Endodermal cell (in vitro differentiated cells): ENCODE measurements at regions not wholly inside any gene's neighbourhood (a gene's known extent, or its start where the extent isn't known, plus 50 kb on each side); places are given as distances from the start of the nearest gene placed in this dataset.

Experiments
- DNase-seq: peaks from one replicate; pipeline ENCODE4 v3.0.0-alpha.2; 2017
- H3K27ac ChIP-seq: 2 replicates; pipeline ENCODE4 v1.5.1; 2013; ENCODE audit warnings: mild to moderate bottlenecking, low read depth, low read length, moderate library complexity
- H3K27me3 ChIP-seq: 2 replicates; pipeline ENCODE4 v1.6.1; 2013; ENCODE audit warnings: mild to moderate bottlenecking, low read length, moderate library complexity; ENCODE audit not compliant: insufficient read depth, control insufficient read depth, poor library complexity, severe bottlenecking
- H3K36me3 ChIP-seq: 2 replicates; pipeline ENCODE4 v1.7.0; 2013; ENCODE audit warnings: mild to moderate bottlenecking, low read length, moderate library complexity; ENCODE audit not compliant: control insufficient read depth, insufficient read depth
- H3K4me1 ChIP-seq: one replicate; pipeline ENCODE4 v1.7.0; 2013; ENCODE audit warnings: low read length; ENCODE audit not compliant: control insufficient read depth, insufficient read depth
- H3K4me3 ChIP-seq: 2 replicates; pipeline ENCODE4 v1.5.1; 2013; ENCODE audit warnings: mild to moderate bottlenecking, low read length, moderate library complexity
- H3K9ac ChIP-seq: 2 replicates; pipeline ENCODE4 v1.6.1; 2013; ENCODE audit warnings: mild to moderate bottlenecking, low read length, moderate library complexity; ENCODE audit not compliant: poor library complexity, severe bottlenecking; ENCODE audit errors: extremely low read depth
- H3K9me3 ChIP-seq: 2 replicates; pipeline ENCODE4 v1.6.1; 2013; ENCODE audit warnings: mild to moderate bottlenecking, low read length, moderate library complexity; ENCODE audit not compliant: control insufficient read depth
- H3K27ac Mint-ChIP-seq: 2 replicates; pipeline ENCODE4 v1.8.0; 2020; ENCODE audit warnings: mixed read lengths
- H3K27me3 Mint-ChIP-seq: 2 replicates; pipeline ENCODE4 v1.8.0; 2021; ENCODE audit warnings: mild to moderate bottlenecking, mixed read lengths; ENCODE audit not compliant: insufficient read depth
- H3K36me3 Mint-ChIP-seq: 2 replicates; pipeline ENCODE4 v1.8.0; 2020; ENCODE audit warnings: low read depth, mixed read lengths
- H3K4me1 Mint-ChIP-seq: 2 replicates; pipeline ENCODE4 v1.8.0; 2020; ENCODE audit warnings: mixed read lengths
- H3K4me3 Mint-ChIP-seq: 2 replicates; pipeline ENCODE4 v1.8.0; 2020; ENCODE audit warnings: mild to moderate bottlenecking, moderate library complexity, mixed read lengths
- H3K9me3 Mint-ChIP-seq: 2 replicates; pipeline ENCODE4 v1.8.0; 2020; ENCODE audit warnings: mild to moderate bottlenecking, mixed read lengths
- WGBS, 2 experiments: methylation state at CpG; one replicate each; pipeline versions ENCODE4 v1.1.5 to v1.1.7; 2013; ENCODE audit warnings: missing lambda C conversion rate in 2 of 2, mixed read lengths in 1 of 2; ENCODE audit not compliant: insufficient coverage in 1 of 2, insufficient read length in 1 of 2; 5-methylcytosine and 5-hydroxymethylcytosine counted together
- TF ChIP-seq, protein P1 (sequence below): fragments of 200-600 bp; sonication (generic); conservative IDR thresholded peaks from 2 replicates; pipeline ENCODE4 v1.5.0; 2021; ENCODE audit warnings: antibody characterized with exemption, mild to moderate bottlenecking

- H3K36me3 Mint-ChIP-seq = no peaks in the 10 kb centered on the region
- Histone ChIP-seq H3K9ac (no peak overlapping the region), H3K36me3 (no peaks in the 10 kb centered on the region), H3K27ac (no peak overlapping the region), H3K27me3 (no peaks in the 10 kb centered on the region), H3K4me3 (no peak overlapping the region), H3K4me1 (no peaks in the 10 kb centered on the region), H3K9me3 (no peaks in the 10 kb centered on the region)
- 92 to 95% methylated on average over 2 of the region's 2 CpGs for WGBS, 2 experiments
- TF ChIP-seq, protein P1, sequence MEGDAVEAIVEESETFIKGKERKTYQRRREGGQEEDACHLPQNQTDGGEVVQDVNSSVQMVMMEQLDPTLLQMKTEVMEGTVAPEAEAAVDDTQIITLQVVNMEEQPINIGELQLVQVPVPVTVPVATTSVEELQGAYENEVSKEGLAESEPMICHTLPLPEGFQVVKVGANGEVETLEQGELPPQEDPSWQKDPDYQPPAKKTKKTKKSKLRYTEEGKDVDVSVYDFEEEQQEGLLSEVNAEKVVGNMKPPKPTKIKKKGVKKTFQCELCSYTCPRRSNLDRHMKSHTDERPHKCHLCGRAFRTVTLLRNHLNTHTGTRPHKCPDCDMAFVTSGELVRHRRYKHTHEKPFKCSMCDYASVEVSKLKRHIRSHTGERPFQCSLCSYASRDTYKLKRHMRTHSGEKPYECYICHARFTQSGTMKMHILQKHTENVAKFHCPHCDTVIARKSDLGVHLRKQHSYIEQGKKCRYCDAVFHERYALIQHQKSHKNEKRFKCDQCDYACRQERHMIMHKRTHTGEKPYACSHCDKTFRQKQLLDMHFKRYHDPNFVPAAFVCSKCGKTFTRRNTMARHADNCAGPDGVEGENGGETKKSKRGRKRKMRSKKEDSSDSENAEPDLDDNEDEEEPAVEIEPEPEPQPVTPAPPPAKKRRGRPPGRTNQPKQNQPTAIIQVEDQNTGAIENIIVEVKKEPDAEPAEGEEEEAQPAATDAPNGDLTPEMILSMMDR = no peak
- H3K4me3 Mint-ChIP-seq = no peak overlapping the region
- H3K27ac Mint-ChIP-seq = no peak overlapping the region
- H3K4me1 Mint-ChIP-seq = no peaks in the 10 kb centered on the region
- H3K9me3 Mint-ChIP-seq = peaks cover 3% of the 10 kb centered on the region
- no peaks in the 10 kb centered on the region for H3K27me3 Mint-ChIP-seq
- no peak for DNase-seq
These were observed 136.5 kb downstream of the SNX18 start for GRCh38 chr5:54653956-54654614.

DNA sequence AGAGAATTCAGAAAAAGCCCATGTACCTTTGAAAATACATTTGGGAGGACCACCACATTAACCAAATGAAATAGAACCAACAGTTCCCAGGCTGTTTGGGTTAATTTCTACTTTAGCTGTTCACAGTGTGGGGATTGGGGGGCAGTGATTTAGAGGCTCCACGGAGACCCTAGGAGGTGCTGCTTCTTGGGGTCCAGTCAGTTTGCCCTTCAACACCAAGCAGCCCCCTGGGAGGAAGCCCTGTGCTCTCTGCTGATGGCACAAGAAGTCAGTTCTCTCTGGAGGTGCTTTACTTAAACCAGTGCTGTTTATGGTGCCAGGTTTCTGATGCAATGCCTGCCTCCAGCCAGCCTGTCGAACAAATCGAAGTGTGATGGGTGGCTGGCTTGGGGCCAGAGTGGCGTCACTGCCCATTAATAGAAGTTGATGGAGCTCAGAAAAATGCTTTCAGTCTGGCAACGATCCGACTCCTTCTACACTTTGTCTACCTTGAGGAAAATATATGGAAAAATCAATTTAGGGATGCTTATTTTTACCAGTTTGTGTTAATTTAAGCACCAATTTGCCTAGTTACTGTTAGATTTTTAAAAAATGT is 134.0 kb downstream of the SNX18 start:
- no peaks in the 10 kb centered on the region for H3K27me3 Mint-ChIP-seq
- Histone ChIP-seq H3K9ac (no peak overlapping the region), H3K27me3 (no peaks in the 10 kb centered on the region), H3K36me3 (no peaks in the 10 kb centered on the region), H3K4me3 (no peak overlapping the region), H3K4me1 (peaks cover 2% of the 10 kb centered on the region), H3K27ac (no peak overlapping the region), H3K9me3 (no peaks in the 10 kb centered on the region)
- TF ChIP-seq, protein P1 = no peak
- WGBS, 2 experiments = 92 to 96% methylated on average over 5 to 6 of the region's 6 CpGs
- no peak overlapping the region for H3K4me3 Mint-ChIP-seq
- H3K9me3 Mint-ChIP-seq = peaks cover 11% of the 10 kb centered on the region
- H3K27ac Mint-ChIP-seq = no peak overlapping the region
- H3K4me1 Mint-ChIP-seq = peaks cover 6% of the 10 kb centered on the region
- peaks cover 3% of the 10 kb centered on the region for H3K36me3 Mint-ChIP-seq
- no peak for DNase-seq

GRCh38 chr5:54649041-54649504 is 131.5 kb downstream of the SNX18 start:
- TF ChIP-seq, protein P1 = no peak
- peaks cover 11% of the 10 kb centered on the region for H3K9me3 Mint-ChIP-seq
- no peak overlapping the region for H3K27ac Mint-ChIP-seq
- H3K9me3 ChIP-seq = no peaks in the 10 kb centered on the region
- no peak overlapping the region for H3K4me3 ChIP-seq
- H3K4me3 Mint-ChIP-seq = no peak overlapping the region
- WGBS, 2 experiments = 94 to 95% methylated on average over 8 to 32 of the region's 32 CpGs
- no peaks in the 10 kb centered on the region for H3K27me3 ChIP-seq
- H3K36me3 ChIP-seq = no peaks in the 10 kb centered on the region
- H3K27ac ChIP-seq = no peak overlapping the region
- H3K36me3 Mint-ChIP-seq = peaks cover 3% of the 10 kb centered on the region
- peaks cover 13% of the 10 kb centered on the region for H3K4me1 Mint-ChIP-seq
- no peak for DNase-seq
- H3K27me3 Mint-ChIP-seq = no peaks in the 10 kb centered on the region
- H3K4me1 ChIP-seq = peaks cover 6% of the 10 kb centered on the region
- H3K9ac ChIP-seq = no peak overlapping the region
